ENCODE measurements at regions not wholly inside any gene's neighbourhood (a gene's known extent, or its start where the extent isn't known, plus 50 kb on each side); places are given as distances from the start of the nearest gene placed in this dataset.

DNA sequence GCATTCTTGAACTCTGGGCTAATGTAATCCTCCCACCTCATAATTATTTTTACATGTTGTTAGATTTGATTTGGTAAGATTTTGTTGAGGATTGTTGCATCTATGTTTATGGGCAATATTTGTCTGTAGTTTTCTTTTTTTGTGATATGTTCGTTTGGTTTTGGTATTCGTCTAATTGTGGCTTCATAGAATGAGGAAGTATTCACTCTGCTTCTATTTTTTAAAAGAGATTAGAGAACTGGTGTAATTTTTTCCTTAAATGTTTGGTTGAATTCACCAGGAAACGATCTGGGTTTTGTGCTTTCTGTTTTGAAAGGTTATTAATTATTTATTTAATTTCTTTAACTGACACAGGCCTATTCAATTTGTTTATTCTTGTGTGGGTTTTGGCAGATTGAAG lies 161.2 kb upstream of the NUDT6 start:
- H3K4me3 Mint-ChIP-seq, result no peak overlapping the region
- CTCF ChIA-PET, result no interaction called here
- no peak for ATAC-seq (ENCODE audit: poor library complexity)
- Histone ChIP-seq H3K4me3 (ENCODE audit: low read length) (no peak overlapping the region), H3K9me3 (ENCODE audit: control insufficient read depth in 1 of 2, insufficient read depth in 1 of 2, low read length in 2 of 2) (no peaks in the 10 kb centered on the region), H3K27ac (ENCODE audit: low read depth in 1 of 2, low read length in 2 of 2) (no peak overlapping the region), H3K27me3 (ENCODE audit: control insufficient read depth in 1 of 2, insufficient read depth in 2 of 2, low read length in 2 of 2) (no peaks in the 10 kb centered on the region), H3K4me1 (ENCODE audit: insufficient read depth, low read length) (no peaks in the 10 kb centered on the region), H3K36me3 (ENCODE audit: insufficient read depth, low read length) (no peaks in the 10 kb centered on the region)
- no peak overlapping the region for H3K27ac Mint-ChIP-seq
- H3K36me3 Mint-ChIP-seq (ENCODE audit: low read depth), result peaks cover 73% of the 10 kb centered on the region
- peaks cover 5% of the 10 kb centered on the region for H3K9me3 Mint-ChIP-seq
- no peaks in the 10 kb centered on the region for H3K27me3 Mint-ChIP-seq
- no peak for DNase-seq
- no peaks in the 10 kb centered on the region for H3K4me1 Mint-ChIP-seq (ENCODE audit: low read depth)
- POLR2A ChIA-PET, result no interaction called here
- TF ChIP-seq, protein P1, sequence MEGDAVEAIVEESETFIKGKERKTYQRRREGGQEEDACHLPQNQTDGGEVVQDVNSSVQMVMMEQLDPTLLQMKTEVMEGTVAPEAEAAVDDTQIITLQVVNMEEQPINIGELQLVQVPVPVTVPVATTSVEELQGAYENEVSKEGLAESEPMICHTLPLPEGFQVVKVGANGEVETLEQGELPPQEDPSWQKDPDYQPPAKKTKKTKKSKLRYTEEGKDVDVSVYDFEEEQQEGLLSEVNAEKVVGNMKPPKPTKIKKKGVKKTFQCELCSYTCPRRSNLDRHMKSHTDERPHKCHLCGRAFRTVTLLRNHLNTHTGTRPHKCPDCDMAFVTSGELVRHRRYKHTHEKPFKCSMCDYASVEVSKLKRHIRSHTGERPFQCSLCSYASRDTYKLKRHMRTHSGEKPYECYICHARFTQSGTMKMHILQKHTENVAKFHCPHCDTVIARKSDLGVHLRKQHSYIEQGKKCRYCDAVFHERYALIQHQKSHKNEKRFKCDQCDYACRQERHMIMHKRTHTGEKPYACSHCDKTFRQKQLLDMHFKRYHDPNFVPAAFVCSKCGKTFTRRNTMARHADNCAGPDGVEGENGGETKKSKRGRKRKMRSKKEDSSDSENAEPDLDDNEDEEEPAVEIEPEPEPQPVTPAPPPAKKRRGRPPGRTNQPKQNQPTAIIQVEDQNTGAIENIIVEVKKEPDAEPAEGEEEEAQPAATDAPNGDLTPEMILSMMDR (IDR thresholded peaks at IDR 0.05), result no peak
- intact Hi-C loops (cut with DNase I, micrococcal nuclease), result no loop called here

DNA sequence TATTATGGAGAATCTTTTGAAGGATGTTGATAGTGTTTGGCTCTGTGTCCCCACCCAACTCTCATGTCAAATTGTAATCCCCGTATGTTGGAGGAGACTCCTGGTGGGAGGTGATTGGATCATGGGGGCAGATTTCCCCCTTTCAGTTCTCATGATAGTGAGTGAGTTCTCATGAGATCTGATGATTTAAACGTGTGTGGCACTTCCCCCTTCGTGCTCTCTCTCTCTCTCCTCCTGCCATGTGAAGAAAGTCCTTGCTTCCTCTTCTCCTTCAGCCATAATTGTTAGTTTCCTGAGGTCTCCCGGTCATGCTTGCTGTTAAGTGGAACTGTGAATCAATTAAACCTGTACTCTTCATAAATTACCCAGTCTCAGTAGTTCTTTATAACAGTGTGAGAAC lies 166.1 kb upstream of the NUDT6 start:
- peaks cover 10% of the 10 kb centered on the region for H3K36me3 ChIP-seq (ENCODE audit: insufficient read depth, low read length)
- ATAC-seq (ENCODE audit: poor library complexity) (no peak), DNase-seq (peak in 2 of 14 experiments; percentile 6 to 12)
- no peaks in the 10 kb centered on the region for H3K27me3 ChIP-seq (ENCODE audit: control insufficient read depth in 1 of 2, insufficient read depth in 2 of 2, low read length in 2 of 2)
- TF ChIP-seq, protein P1 (IDR thresholded peaks at IDR 0.05), result no peak
- intact Hi-C loops (cut with DNase I, micrococcal nuclease), result no loop called here
- Mint-ChIP-seq H3K9me3 (peaks cover 5% of the 10 kb centered on the region), H3K27me3 (no peaks in the 10 kb centered on the region), H3K4me1 (ENCODE audit: low read depth) (no peaks in the 10 kb centered on the region), H3K4me3 (no peak overlapping the region), H3K36me3 (ENCODE audit: low read depth) (peaks cover 77% of the 10 kb centered on the region), H3K27ac (no peak overlapping the region)
- ChIA-PET CTCF (no interaction called here), POLR2A (no interaction called here)
- no peak overlapping the region for H3K27ac ChIP-seq (ENCODE audit: low read depth in 1 of 2, low read length in 2 of 2)
- peaks cover 0 to 5% of the 10 kb centered on the region in 2 experiments for H3K9me3 ChIP-seq (ENCODE audit: control insufficient read depth in 1 of 2, insufficient read depth in 1 of 2, low read length in 2 of 2)
- no peaks in the 10 kb centered on the region for H3K4me1 ChIP-seq (ENCODE audit: insufficient read depth, low read length)
- no peak overlapping the region for H3K4me3 ChIP-seq (ENCODE audit: low read length)

DNA sequence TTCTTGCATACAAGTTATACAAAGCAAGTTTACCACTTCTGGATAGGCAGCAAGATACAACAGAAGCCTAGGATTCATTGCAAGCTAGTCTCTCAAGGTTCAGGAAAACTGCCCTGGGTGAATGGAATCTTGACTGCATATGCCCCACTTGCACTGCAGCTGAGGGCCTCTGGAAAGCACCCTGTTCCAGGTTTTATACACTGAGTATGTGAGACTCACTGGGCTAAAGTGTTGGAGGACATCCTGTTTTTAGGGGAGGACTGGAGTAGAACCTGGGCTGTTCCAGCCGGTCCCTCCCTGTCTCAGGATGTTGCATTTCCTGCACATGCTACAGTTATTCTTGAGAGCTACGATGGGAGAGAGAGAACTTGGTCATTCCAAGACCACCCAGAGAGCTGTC lies 168.5 kb upstream of the NUDT6 start:
- TF ChIP-seq, protein P1 (IDR thresholded peaks at IDR 0.05), result no peak
- DNase-seq, result no peak
- H3K9me3 ChIP-seq (ENCODE audit: control insufficient read depth in 1 of 2, insufficient read depth in 1 of 2, low read length in 2 of 2), result peaks cover 0 to 5% of the 10 kb centered on the region in 2 experiments
- H3K4me3 Mint-ChIP-seq, result no peak overlapping the region
- H3K4me1 Mint-ChIP-seq (ENCODE audit: low read depth), result no peaks in the 10 kb centered on the region
- peaks cover 15% of the 10 kb centered on the region for H3K36me3 ChIP-seq (ENCODE audit: insufficient read depth, low read length)
- H3K4me1 ChIP-seq (ENCODE audit: insufficient read depth, low read length), result no peaks in the 10 kb centered on the region
- no peak for ATAC-seq (ENCODE audit: poor library complexity)
- intact Hi-C loops (cut with DNase I, micrococcal nuclease), result no loop called here
- peaks cover 78% of the 10 kb centered on the region for H3K36me3 Mint-ChIP-seq (ENCODE audit: low read depth)
- no peak overlapping the region for H3K4me3 ChIP-seq (ENCODE audit: low read length)
- no peak overlapping the region for H3K27ac ChIP-seq (ENCODE audit: low read depth in 1 of 2, low read length in 2 of 2)
- peaks cover 5% of the 10 kb centered on the region for H3K9me3 Mint-ChIP-seq
- H3K27me3 Mint-ChIP-seq, result no peaks in the 10 kb centered on the region
- no peaks in the 10 kb centered on the region for H3K27me3 ChIP-seq (ENCODE audit: control insufficient read depth in 1 of 2, insufficient read depth in 2 of 2, low read length in 2 of 2)
- POLR2A ChIA-PET, result no interaction called here
- H3K27ac Mint-ChIP-seq, result no peak overlapping the region
- CTCF ChIA-PET, result interaction anchor here (2.2 kb wide), 1 partner anchor 11 kb away, joined by 6 read pairs; no protein-coding TSS in a partner anchor
